HG03060 (cell line): ENCODE measurements at regions not wholly inside any gene's neighbourhood (a gene's known extent, or its start where the extent isn't known, plus 50 kb on each side); places are given as distances from the start of the nearest gene placed in this dataset.
"Not testable (repeated sequence)": the region's sequence is repeated elsewhere in the genome, so short reads cannot be mapped to it uniquely, and the experiment has no call there.

ENCODE experiments used
- ATAC-seq: cut with Tn5 transposase; IDR thresholded peaks from one replicate; pipeline ENCODE4 v1.9.1; 2021; ENCODE audit warnings: low read depth, moderate number of reproducible peaks; ENCODE audit not compliant: unreplicated experiment

DNA sequence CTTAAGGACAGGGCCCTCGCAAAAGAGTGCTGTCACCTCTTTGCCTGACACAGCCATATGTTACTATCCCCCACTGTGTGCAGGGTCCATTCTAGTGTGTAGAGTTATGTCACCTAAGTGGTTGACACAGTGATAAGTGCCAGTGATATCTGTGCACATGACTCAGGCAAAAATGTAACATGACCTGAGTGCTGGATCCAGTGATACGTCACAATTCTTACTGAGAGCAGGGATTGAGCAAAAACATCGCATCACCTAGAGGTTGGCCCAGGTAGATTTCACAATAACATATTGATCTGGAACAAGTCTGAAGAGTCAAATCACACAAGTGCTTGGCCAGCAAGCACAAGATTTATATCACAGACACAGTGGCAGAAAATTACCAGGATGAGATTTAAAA lies 100.5 kb upstream of the BPY2B start:
- not testable (repeated sequence) for ATAC-seq

DNA sequence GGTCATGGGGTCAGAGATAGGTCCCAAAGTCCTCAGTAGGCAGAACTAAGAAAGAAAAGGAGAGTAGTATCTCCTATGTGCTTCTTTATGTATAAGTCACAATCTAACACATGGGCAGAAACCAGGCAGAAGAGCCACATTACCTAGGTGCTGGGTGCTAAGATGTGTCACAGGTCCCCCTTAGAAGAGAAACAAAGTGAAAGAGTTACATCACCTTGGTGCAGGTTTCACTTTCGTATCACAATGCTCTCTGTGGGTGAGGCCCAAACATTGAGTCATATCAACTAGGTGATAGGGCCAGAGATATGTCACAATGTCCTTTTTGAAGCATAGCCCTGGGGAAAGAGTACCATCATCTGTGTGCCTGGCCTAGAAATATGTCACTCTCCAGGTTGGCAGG lies 96.1 kb upstream of the BPY2B start:
- peak; percentile 89 for ATAC-seq

DNA sequence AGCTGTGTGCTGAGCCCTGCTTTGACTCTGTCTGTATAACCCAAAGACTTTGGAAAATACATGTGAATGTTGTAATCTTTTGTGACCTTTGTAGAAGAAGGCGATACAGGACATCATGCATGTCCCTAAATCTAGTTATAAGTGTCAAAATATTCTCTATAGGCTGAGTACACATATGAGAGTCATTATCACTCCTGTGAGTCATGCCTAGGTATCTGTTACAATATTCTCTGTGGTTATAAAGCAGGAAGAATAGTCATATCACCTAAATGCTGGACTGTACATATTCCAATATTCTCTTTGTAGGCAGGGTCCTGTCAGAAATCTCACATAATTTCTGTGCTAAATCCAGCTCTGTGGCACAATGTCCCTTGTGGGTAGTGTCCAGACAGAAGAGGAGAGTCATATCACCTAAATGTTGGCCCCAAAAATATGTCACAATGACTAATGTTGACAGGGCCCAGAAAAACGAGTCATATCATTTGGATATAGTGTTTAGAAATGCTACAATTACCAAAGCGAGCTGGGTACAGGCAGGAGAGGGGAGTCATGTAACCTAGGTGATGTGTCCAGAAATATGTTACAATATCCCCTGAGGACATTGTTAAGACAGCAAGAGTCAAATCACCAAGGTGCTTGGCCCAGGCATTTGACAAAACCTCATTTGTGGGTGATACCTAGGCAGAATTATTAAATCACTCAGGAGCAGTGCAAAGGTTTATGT lies 80.4 kb upstream of the BPY2B start:
- not testable (repeated sequence) for ATAC-seq

DNA sequence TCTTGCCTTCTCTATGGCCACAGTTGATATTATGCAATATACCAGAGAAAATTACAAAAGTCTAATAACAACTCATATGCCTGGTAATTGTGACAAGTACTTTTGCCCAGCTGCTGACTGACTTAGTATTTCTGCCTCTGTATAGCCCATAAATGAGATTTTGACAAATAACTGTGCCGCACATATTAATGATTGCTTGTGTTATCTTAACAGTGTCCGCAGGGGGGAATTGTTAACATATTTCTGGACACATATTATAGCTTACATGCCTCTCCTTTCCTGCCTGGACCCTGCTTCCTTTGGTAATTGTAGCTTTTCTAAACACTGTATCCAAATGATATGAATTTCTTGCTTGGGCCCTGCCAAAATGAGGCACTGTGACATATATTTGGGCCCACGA lies 69.0 kb upstream of the BPY2B start:
- not testable (repeated sequence) for ATAC-seq

DNA sequence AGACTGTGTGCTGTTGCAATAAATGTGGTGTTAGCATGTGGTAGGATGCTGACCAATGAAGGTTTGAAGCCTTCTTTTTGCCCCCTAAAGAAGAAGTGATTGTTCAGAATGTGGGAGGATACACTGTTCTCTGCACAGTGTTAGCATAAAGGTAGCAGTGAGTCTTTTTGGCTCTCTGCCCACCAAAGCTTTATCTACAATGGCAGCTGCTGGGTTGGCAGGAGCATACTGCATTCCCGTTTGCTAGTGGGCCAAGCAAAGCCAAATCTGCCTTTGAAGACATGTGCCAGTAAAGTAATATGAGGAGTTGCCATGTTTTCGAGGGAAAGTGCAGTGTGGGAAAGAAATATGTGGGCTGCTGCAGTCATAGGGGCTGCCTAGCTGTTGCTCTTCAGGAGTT lies 56.4 kb upstream of the BPY2B start:
- not testable (repeated sequence) for ATAC-seq
